Suprapubic skin (tissue), 4 donors: ENCODE measurements at regions not wholly inside any gene's neighbourhood (a gene's known extent, or its start where the extent isn't known, plus 50 kb on each side); places are given as distances from the start of the nearest gene placed in this dataset.

Experiments
- DNase-seq, 2 donors: peaks; one replicate each; pipeline ENCODE4 v3.0.0-alpha.2; 2019; ENCODE audit warnings: low spot score in 2 of 2
- H3K27ac ChIP-seq: fragments of 200-600 bp; sonication (generic); one replicate; pipeline ENCODE4 v1.5.1; 2019
- H3K27me3 ChIP-seq: fragments of 200-600 bp; sonication (generic); one replicate; pipeline ENCODE4 v1.5.1; 2019
- H3K36me3 ChIP-seq: fragments of 200-600 bp; sonication (generic); one replicate; pipeline ENCODE4 v1.5.1; 2019
- H3K4me1 ChIP-seq: fragments of 200-600 bp; sonication (generic); one replicate; pipeline ENCODE4 v1.5.1; 2019
- H3K4me3 ChIP-seq: fragments of 200-600 bp; sonication (generic); one replicate; pipeline ENCODE4 v1.5.1; 2019; ENCODE audit warnings: mild to moderate bottlenecking
- H3K9me3 ChIP-seq: fragments of 200-600 bp; sonication (generic); one replicate; pipeline ENCODE4 v1.5.1; 2019
- CTCF ChIP-seq, 2 donors: fragments of 200-600 bp in 1 of 2; fragments of 450-650 bp in 1 of 2; sonication (generic) in 1 of 2; IDR thresholded peaks; one replicate each; pipeline ENCODE4 v1.5.1; 2016 to 2019; ENCODE audit warnings: antibody characterized with exemption in 2 of 2, mild to moderate bottlenecking in 1 of 2, moderate library complexity in 1 of 2
- EP300 ChIP-seq: sonication (generic); formaldehyde crosslinking; IDR thresholded peaks from one replicate; pipeline ENCODE4 v1.6.1; 2017; ENCODE audit warnings: antibody characterized with exemption
- POLR2A ChIP-seq, 2 donors: fragments of 450-650 bp; IDR thresholded peaks; one replicate each; pipeline ENCODE4 v1.6.1; 2017; ENCODE audit warnings: antibody characterized with exemption in 2 of 2, mild to moderate bottlenecking in 2 of 2, moderate library complexity in 2 of 2
- POLR2AphosphoS5 ChIP-seq, 3 donors: sonication (generic); formaldehyde crosslinking; IDR thresholded peaks; one replicate each; pipeline ENCODE4 v1.6.1; 2017; ENCODE audit warnings: antibody characterized with exemption in 3 of 3
- WGBS: methylation state at CpG from one replicate; pipeline ENCODE4 v1.1.5; 2018; 5-methylcytosine and 5-hydroxymethylcytosine counted together

GRCh38 chr1:48164571-48164970 is 57.9 kb upstream of the SLC5A9 start:
- WGBS: 83% methylated on average over 4 of the region's 4 CpGs
- H3K36me3 ChIP-seq: no peaks in the 10 kb centered on the region
- no peaks in the 10 kb centered on the region for H3K4me1 ChIP-seq
- no peak overlapping the region for H3K4me3 ChIP-seq
- no peak for DNase-seq
- peaks cover 3% of the 10 kb centered on the region for H3K9me3 ChIP-seq
- no peaks in the 10 kb centered on the region for H3K27me3 ChIP-seq
- TF ChIP-seq POLR2AphosphoS5 (IDR thresholded peaks at IDR 0.05) (no peak), CTCF (IDR thresholded peaks at IDR 0.05) (no peak), POLR2A (IDR thresholded peaks at IDR 0.05) (no peak), EP300 (no peak)
- H3K27ac ChIP-seq: no peak overlapping the region

- Histone ChIP-seq H3K36me3 (no peaks in the 10 kb centered on the region), H3K4me1 (no peaks in the 10 kb centered on the region), H3K27me3 (no peaks in the 10 kb centered on the region), H3K27ac (no peak overlapping the region), H3K9me3 (no peaks in the 10 kb centered on the region), H3K4me3 (no peak overlapping the region)
- WGBS: 73% methylated on average over 6 of the region's 6 CpGs
- no peak for DNase-seq
- TF ChIP-seq POLR2AphosphoS5 (IDR thresholded peaks at IDR 0.05): no peak
- no peak for TF ChIP-seq CTCF (IDR thresholded peaks at IDR 0.05)
- no peak for TF ChIP-seq POLR2A (IDR thresholded peaks at IDR 0.05)
- TF ChIP-seq EP300: no peak
Measured at GRCh38 chr1:48160486-48161132, 61.9 kb upstream of the SLC5A9 start.

- DNase-seq: no peak
- H3K4me3 ChIP-seq: no peak overlapping the region
- H3K4me1 ChIP-seq: no peaks in the 10 kb centered on the region
- 71% methylated on average over 2 of the region's 2 CpGs for WGBS
- H3K27me3 ChIP-seq: no peaks in the 10 kb centered on the region
- TF ChIP-seq POLR2AphosphoS5 (IDR thresholded peaks at IDR 0.05) (no peak), EP300 (no peak), CTCF (IDR thresholded peaks at IDR 0.05) (no peak), POLR2A (IDR thresholded peaks at IDR 0.05) (no peak)
- no peaks in the 10 kb centered on the region for H3K9me3 ChIP-seq
- H3K27ac ChIP-seq: no peak overlapping the region
- H3K36me3 ChIP-seq: no peaks in the 10 kb centered on the region
Measured at GRCh38 chr1:48139275-48139674, 83.2 kb upstream of the SLC5A9 start.

- Histone ChIP-seq H3K4me1 (no peaks in the 10 kb centered on the region), H3K27ac (no peak overlapping the region), H3K9me3 (no peaks in the 10 kb centered on the region), H3K4me3 (no peak overlapping the region), H3K27me3 (no peaks in the 10 kb centered on the region), H3K36me3 (no peaks in the 10 kb centered on the region)
- DNase-seq: no peak
- TF ChIP-seq POLR2AphosphoS5 (IDR thresholded peaks at IDR 0.05) (no peak), CTCF (IDR thresholded peaks at IDR 0.05) (no peak), EP300 (no peak), POLR2A (IDR thresholded peaks at IDR 0.05) (no peak)
- WGBS: 64% methylated on average over 5 of the region's 5 CpGs
Measured at GRCh38 chr1:48127735-48128685, 94.5 kb upstream of the SLC5A9 start.

DNA sequence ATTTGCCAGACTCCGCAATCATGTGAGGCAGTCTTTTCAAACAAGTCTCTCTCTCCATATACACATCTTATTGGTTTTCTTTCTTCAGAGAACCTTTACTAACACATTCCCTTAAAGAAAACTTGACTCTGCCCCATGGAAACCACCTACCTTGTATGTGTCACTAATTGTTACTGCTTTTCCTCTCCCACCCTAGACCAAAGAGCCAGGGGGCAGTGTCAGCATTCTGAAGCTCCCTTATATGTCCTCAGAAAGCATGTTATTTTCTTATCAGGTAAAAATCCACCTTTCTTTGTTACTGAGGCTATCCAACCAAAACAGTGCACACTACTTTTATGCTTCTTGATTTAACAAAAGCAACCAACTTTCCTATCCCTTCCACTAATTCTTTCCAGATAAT is 98.9 kb upstream of the SLC5A9 start:
- no peak for DNase-seq
- no peaks in the 10 kb centered on the region for H3K27me3 ChIP-seq
- H3K27ac ChIP-seq: no peak overlapping the region
- no peaks in the 10 kb centered on the region for H3K9me3 ChIP-seq
- H3K4me1 ChIP-seq: peaks cover 3% of the 10 kb centered on the region
- H3K4me3 ChIP-seq: no peak overlapping the region
- WGBS: 100% methylated on average over 1 of the region's 1 CpG
- no peaks in the 10 kb centered on the region for H3K36me3 ChIP-seq
- no peak for TF ChIP-seq CTCF (IDR thresholded peaks at IDR 0.05)
- no peak for TF ChIP-seq POLR2AphosphoS5 (IDR thresholded peaks at IDR 0.05)
- no peak for TF ChIP-seq POLR2A (IDR thresholded peaks at IDR 0.05)
- TF ChIP-seq EP300: no peak
